Neural progenitor cell (in vitro differentiated cells): ENCODE measurements at regions not wholly inside any gene's neighbourhood (a gene's known extent, or its start where the extent isn't known, plus 50 kb on each side); places are given as distances from the start of the nearest gene placed in this dataset.

Experiments used
- DNase-seq: peaks from one replicate; pipeline ENCODE4 v3.0.0-alpha.2; 2016; ENCODE audit warnings: low spot score
- H2AFZ ChIP-seq: fragments of 200-600 bp; sonication (generic); replicated peaks from 2 replicates; pipeline ENCODE4 v1.6.1; 2016; ENCODE audit warnings: antibody characterized with exemption
- H3F3A ChIP-seq: fragments of 200-600 bp; sonication (generic); 2 replicates; pipeline ENCODE4 v1.6.1; 2016; ENCODE audit warnings: antibody characterized with exemption, low read depth
- H3K27ac ChIP-seq: fragments of 200-600 bp; sonication (generic); 2 replicates; pipeline ENCODE4 v1.5.1; 2016; ENCODE audit warnings: mild to moderate bottlenecking
- H3K27me3 ChIP-seq: fragments of 200-600 bp; sonication (generic); 2 replicates; pipeline ENCODE4 v1.6.1; 2016; ENCODE audit warnings: mild to moderate bottlenecking, moderate library complexity
- H3K36me3 ChIP-seq: fragments of 200-600 bp; sonication (generic); 2 replicates; pipeline ENCODE4 v1.5.1; 2016
- H3K4me1 ChIP-seq: fragments of 200-600 bp; sonication (generic); 2 replicates; pipeline ENCODE4 v1.6.1; 2016; ENCODE audit warnings: mixed run types
- H3K4me2 ChIP-seq: fragments of 200-600 bp; sonication (generic); 2 replicates; pipeline ENCODE4 v1.6.1; 2016
- H3K4me3 ChIP-seq: fragments of 200-600 bp; sonication (generic); 2 replicates; pipeline ENCODE4 v1.5.1; 2016
- H3K79me2 ChIP-seq: fragments of 200-600 bp; sonication (generic); 2 replicates; pipeline ENCODE4 v1.6.1; 2016; ENCODE audit warnings: low read depth
- H3K9ac ChIP-seq: fragments of 200-600 bp; sonication (generic); 2 replicates; pipeline ENCODE4 v1.6.1; 2016
- H3K9me3 ChIP-seq: fragments of 200-600 bp; sonication (generic); 2 replicates; pipeline ENCODE4 v1.5.1; 2016; ENCODE audit warnings: low read depth
- H4K20me1 ChIP-seq: fragments of 200-600 bp; sonication (generic); 2 replicates; pipeline ENCODE4 v1.6.1; 2016; ENCODE audit warnings: low read depth
- H3K27ac Mint-ChIP-seq: 3 replicates; pipeline ENCODE4 v1.8.0; 2021; ENCODE audit warnings: mixed read lengths
- H3K27me3 Mint-ChIP-seq: 2 replicates; pipeline ENCODE4 v1.8.0; 2022; ENCODE audit warnings: low read depth, mild to moderate bottlenecking, inconsistent platforms, moderate library complexity, mixed read lengths; ENCODE audit not compliant: insufficient read depth
- H3K36me3 Mint-ChIP-seq: 3 replicates; pipeline ENCODE4 v1.8.0; 2021; ENCODE audit warnings: mixed read lengths
- H3K4me1 Mint-ChIP-seq: 3 replicates; pipeline ENCODE4 v1.8.0; 2021; ENCODE audit warnings: mixed read lengths
- H3K4me3 Mint-ChIP-seq: 3 replicates; pipeline ENCODE4 v1.8.0; 2021; ENCODE audit warnings: mild to moderate bottlenecking, moderate library complexity, mixed read lengths
- H3K9me3 Mint-ChIP-seq: 3 replicates; pipeline ENCODE4 v1.8.0; 2020; ENCODE audit warnings: mixed read lengths
- CTCF ChIP-seq: fragments of 200-600 bp; sonication (generic); IDR thresholded peaks from 2 replicates; pipeline ENCODE4 v1.5.1; 2017; ENCODE audit warnings: antibody characterized with exemption, mild to moderate bottlenecking
- EZH2 ChIP-seq: fragments of 200-600 bp; sonication (generic); IDR thresholded peaks from 2 replicates; pipeline ENCODE4 v1.6.1; 2017; ENCODE audit warnings: antibody characterized with exemption, mild to moderate bottlenecking, moderate library complexity
- EZH2phosphoT487 ChIP-seq: fragments of 200-600 bp; sonication (generic); IDR thresholded peaks from 2 replicates; pipeline ENCODE4 v1.6.1; 2017; ENCODE audit warnings: antibody characterized with exemption

GRCh38 chr5:103840600-103840999, 278.0 kb upstream of the NUDT12 start:
- no peaks in the 10 kb centered on the region for H3K9me3 ChIP-seq
- H3K4me3 Mint-ChIP-seq: no peak overlapping the region
- H3K36me3 Mint-ChIP-seq: no peaks in the 10 kb centered on the region

GRCh38 chr5:103834216-103834615, 271.6 kb upstream of the NUDT12 start:
- TF ChIP-seq EZH2 (no peak), CTCF (no peak), EZH2phosphoT487 (no peak)
- peaks cover 3% of the 10 kb centered on the region for H3K4me1 Mint-ChIP-seq
- H3K79me2 ChIP-seq: no peaks in the 10 kb centered on the region
- no peak overlapping the region for H2AFZ ChIP-seq
- no peaks in the 10 kb centered on the region for H3K27me3 ChIP-seq
- H3F3A ChIP-seq: no peaks in the 10 kb centered on the region
- H3K27ac Mint-ChIP-seq: no peak overlapping the region
- no peak overlapping the region for H3K4me3 Mint-ChIP-seq
- no peak overlapping the region for H3K27ac ChIP-seq
- H3K36me3 ChIP-seq: no peaks in the 10 kb centered on the region
- peaks cover 2% of the 10 kb centered on the region for H3K9me3 Mint-ChIP-seq
- no peaks in the 10 kb centered on the region for H3K4me1 ChIP-seq
- no peak for DNase-seq
- no peak overlapping the region for H3K9ac ChIP-seq
- H3K4me3 ChIP-seq: no peak overlapping the region
- no peaks in the 10 kb centered on the region for H3K9me3 ChIP-seq
- no peaks in the 10 kb centered on the region for H3K36me3 Mint-ChIP-seq
- no peak overlapping the region for H3K4me2 ChIP-seq
- no peaks in the 10 kb centered on the region for H3K27me3 Mint-ChIP-seq
- no peaks in the 10 kb centered on the region for H4K20me1 ChIP-seq

More at GRCh38 chr5:103840600-103840999, 278.0 kb upstream of the NUDT12 start:
- no peak overlapping the region for H3K27ac ChIP-seq
- H3K27ac Mint-ChIP-seq: no peak overlapping the region
- no peaks in the 10 kb centered on the region for H3K36me3 ChIP-seq
- no peak overlapping the region for H2AFZ ChIP-seq
- H3K4me3 ChIP-seq: no peak overlapping the region
- no peak overlapping the region for H3K4me2 ChIP-seq
- H3F3A ChIP-seq: no peaks in the 10 kb centered on the region
- H3K9ac ChIP-seq: no peak overlapping the region
- no peaks in the 10 kb centered on the region for H3K27me3 ChIP-seq
- H3K27me3 Mint-ChIP-seq: peaks cover 2% of the 10 kb centered on the region
- no peaks in the 10 kb centered on the region for H4K20me1 ChIP-seq
- no peaks in the 10 kb centered on the region for H3K4me1 ChIP-seq
- no peak for TF ChIP-seq CTCF
- TF ChIP-seq EZH2: no peak
- TF ChIP-seq EZH2phosphoT487: no peak
- H3K9me3 Mint-ChIP-seq: peaks cover 2% of the 10 kb centered on the region
- H3K4me1 Mint-ChIP-seq: peaks cover 3% of the 10 kb centered on the region
- no peaks in the 10 kb centered on the region for H3K79me2 ChIP-seq
- DNase-seq: no peak

- no peaks in the 10 kb centered on the region for H3K4me1 Mint-ChIP-seq
Observed at GRCh38 chr5:103829585-103829984, 267.0 kb upstream of the NUDT12 start.

More at GRCh38 chr5:103829585-103829984, 267.0 kb upstream of the NUDT12 start:
- no peak for TF ChIP-seq EZH2phosphoT487
- TF ChIP-seq CTCF: peak; percentile 81
- no peak for TF ChIP-seq EZH2
- H3K4me3 Mint-ChIP-seq: no peak overlapping the region
- H3F3A ChIP-seq: no peaks in the 10 kb centered on the region
- H3K9me3 Mint-ChIP-seq: no peaks in the 10 kb centered on the region
- no peaks in the 10 kb centered on the region for H3K36me3 ChIP-seq
- H3K79me2 ChIP-seq: no peaks in the 10 kb centered on the region
- no peak overlapping the region for H3K27ac ChIP-seq
- no peaks in the 10 kb centered on the region for H3K4me1 ChIP-seq
- no peak overlapping the region for H2AFZ ChIP-seq
- no peak overlapping the region for H3K27ac Mint-ChIP-seq
- H3K27me3 Mint-ChIP-seq: no peaks in the 10 kb centered on the region
- H3K36me3 Mint-ChIP-seq: no peaks in the 10 kb centered on the region
- H3K27me3 ChIP-seq: no peaks in the 10 kb centered on the region
- H3K4me3 ChIP-seq: no peak overlapping the region
- H3K9me3 ChIP-seq: no peaks in the 10 kb centered on the region
- H3K9ac ChIP-seq: no peak overlapping the region
- no peak overlapping the region for H3K4me2 ChIP-seq
- DNase-seq: peak; percentile 38
- no peaks in the 10 kb centered on the region for H4K20me1 ChIP-seq
